DMS53 treated with DMSO at 0.1 percent for 48 hours (cell line): ENCODE measurements at regions not wholly inside any gene's neighbourhood (a gene's known extent, or its start where the extent isn't known, plus 50 kb on each side); places are given as distances from the start of the nearest gene placed in this dataset.
"Not testable (repeated sequence)": the region's sequence is repeated elsewhere in the genome, so short reads cannot be mapped to it uniquely, and the experiment has no call there.

Experiments used
- DNase-seq: peaks from one replicate; lab custom pipeline; 2025; ENCODE audit not compliant: unreplicated experiment; lab: John Stamatoyannopoulos, UW

- no peak for DNase-seq
Observed at GRCh38 chr5:96209829-96210228, 223.2 kb downstream of the PCSK1 start.

DNA sequence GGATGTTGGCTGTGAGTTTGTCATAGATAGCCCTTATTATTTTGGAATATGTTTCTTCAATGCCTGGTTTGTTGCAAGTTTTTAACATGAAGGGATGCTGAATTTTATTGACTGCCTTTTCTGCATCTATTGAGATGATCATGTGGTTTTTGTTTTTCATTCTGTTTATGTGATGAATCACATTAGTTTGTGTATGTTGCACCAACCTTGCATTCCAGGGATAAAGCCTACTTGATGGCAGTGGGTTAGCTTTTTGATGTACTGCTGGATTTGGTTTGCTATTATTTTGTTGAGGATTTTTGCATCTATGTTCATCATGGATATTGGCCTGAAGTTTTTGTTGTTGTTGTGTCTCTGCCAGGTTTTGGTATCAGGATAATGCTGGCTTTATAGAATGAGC lies 225.6 kb downstream of the PCSK1 start:
- no peak for DNase-seq

GRCh38 chr5:96203761-96204160 lies 229.3 kb downstream of the PCSK1 start:
- DNase-seq = no peak

DNA sequence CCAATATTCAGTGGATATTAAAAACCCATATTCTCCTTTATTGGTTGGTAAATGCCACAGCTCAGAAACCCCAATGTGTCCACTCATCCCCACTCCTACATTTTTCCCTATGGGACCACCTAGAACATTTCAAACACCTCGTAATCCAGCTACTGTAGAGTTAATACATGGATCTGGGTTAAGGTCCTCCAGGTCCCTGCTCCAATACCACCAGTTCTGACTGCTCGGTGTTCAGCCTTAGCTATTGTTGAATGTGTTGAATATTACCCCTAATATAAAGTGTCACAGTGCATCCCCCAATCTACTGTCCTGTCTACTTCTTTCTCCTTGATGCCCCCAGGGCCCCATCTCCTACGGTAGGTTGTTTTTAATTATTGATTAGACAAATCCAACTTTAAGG lies 231.5 kb downstream of the PCSK1 start:
- DNase-seq = no peak

GRCh38 chr5:96200641-96201040 lies 232.4 kb downstream of the PCSK1 start:
- peak; percentile 29 for DNase-seq

DNA sequence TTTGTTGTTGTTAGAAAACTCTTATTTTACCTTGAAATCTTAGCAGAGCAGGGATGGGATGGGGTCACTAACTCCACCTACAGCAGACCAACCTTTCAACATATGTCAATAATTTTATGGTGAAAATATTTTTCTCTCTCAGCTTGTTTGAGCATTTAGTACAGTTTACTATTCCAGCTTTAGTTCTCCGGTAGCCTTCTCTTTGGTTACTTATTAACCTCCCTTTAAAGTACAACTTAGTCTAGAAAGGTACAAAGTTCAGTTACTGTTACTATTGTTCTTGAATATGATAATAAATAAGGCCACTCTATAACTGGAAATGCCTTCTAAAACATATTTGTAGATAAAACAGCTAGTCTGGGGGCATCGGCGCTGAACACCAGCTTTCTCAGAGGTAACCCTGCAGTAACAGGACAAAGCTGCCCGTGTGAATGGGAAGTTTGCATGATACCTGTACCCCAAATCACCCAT lies 233.3 kb downstream of the PCSK1 start:
- DNase-seq = peak; percentile 90

- no peak for DNase-seq
Observed at GRCh38 chr5:96198356-96199058, 234.5 kb downstream of the PCSK1 start.

DNA sequence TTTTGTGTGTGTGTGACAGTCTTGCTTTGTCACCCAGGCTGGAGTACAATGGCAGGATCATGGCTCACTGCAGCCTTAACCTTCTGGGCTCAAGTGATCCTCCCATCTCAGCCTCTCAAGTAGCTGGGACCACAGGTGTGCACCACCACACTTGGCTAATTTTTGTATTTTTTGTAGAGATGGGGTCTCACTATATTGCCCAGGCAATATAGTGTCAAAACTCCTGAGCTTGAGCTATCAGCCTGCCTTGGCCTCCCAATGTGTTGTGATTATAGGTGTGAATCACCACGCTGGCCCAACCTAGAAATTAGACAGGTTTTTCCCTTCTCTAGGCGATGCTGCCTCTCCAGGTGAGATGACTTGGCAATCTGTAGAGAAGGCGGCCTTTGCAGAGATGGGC lies 235.3 kb downstream of the PCSK1 start:
- DNase-seq = not testable (repeated sequence)

DNA sequence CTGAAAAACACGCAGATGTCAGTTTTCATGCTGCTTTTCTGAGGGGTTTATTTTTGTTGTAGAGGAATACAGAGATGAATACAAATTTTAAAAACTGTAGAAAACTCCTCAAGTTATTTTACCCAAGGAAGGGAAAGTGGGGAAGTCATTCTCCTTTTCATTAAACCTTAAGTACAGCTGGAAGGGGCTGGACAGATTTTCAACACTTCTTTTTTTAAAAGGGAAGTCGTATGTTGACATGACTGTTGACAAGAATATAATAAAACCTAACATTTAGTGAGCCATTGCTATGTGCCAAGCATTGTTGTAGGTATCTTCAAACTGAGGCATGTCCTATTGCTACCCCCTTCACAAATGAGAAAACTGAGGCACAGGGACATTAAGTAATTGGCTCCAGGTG lies 235.7 kb upstream of the ELL2 start:
- no peak for DNase-seq

- DNase-seq = no peak
Observed at GRCh38 chr5:96196890-96197289, 235.2 kb upstream of the ELL2 start.

DNA sequence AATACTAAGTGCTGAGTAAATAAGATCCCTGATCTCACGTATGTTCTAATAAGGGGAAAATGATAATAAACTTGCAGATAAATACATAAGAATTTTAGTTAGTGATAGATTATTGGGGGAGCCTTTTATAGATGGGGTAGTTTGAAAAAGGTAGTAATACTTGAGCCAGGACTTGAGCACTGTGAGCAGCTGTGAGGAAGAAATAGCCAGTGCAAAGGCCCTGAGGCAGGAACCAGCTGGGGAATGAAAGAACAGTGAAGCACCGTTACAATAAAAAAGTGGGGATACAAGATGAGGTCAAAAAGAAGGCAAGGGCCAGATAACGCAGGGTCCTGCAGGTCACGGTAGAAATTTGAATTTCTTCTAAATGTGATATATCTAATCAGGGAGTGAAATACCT lies 234.8 kb upstream of the ELL2 start:
- no peak for DNase-seq

DNA sequence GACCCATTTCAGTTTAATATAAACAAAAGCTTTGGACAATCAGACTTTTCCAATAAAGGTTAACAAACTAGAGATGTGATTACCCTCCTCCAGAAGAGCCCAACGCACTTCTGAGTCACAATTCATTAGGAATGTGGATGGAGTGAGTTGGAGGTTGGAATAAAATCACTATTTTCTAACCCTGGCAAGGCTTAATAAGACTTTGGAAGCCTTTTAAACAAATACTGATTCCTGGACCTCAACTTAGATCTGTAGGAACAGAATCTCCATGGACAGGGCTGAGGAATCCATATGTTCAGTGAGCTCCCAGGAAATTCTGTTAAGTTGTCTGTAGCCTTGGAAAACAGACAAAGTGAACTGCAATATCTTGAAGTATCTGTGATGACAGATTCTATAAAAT lies 233.5 kb upstream of the ELL2 start:
- DNase-seq = no peak

GRCh38 chr5:96194593-96194992 lies 232.9 kb upstream of the ELL2 start:
- DNase-seq = no peak

- DNase-seq = no peak
Observed at GRCh38 chr5:96193946-96194345, 232.3 kb upstream of the ELL2 start.

GRCh38 chr5:96189987-96190386 lies 228.3 kb upstream of the ELL2 start:
- DNase-seq = no peak

GRCh38 chr5:96189028-96189826 lies 227.6 kb upstream of the ELL2 start:
- no peak for DNase-seq

- DNase-seq = no peak
Observed at GRCh38 chr5:96187309-96188027, 225.8 kb upstream of the ELL2 start.

GRCh38 chr5:96184510-96184909 lies 222.9 kb upstream of the ELL2 start:
- DNase-seq = not testable (repeated sequence)

GRCh38 chr5:96180684-96181435 lies 219.2 kb upstream of the ELL2 start:
- DNase-seq = no peak

GRCh38 chr5:96177303-96177869 lies 215.7 kb upstream of the ELL2 start:
- DNase-seq = peak; percentile 77

- DNase-seq = no peak
Observed at GRCh38 chr5:96176022-96176421, 214.4 kb upstream of the ELL2 start.
